GM10266 (cell line): ENCODE measurements at regions not wholly inside any gene's neighbourhood (a gene's known extent, or its start where the extent isn't known, plus 50 kb on each side); places are given as distances from the start of the nearest gene placed in this dataset.
A peak's percentile ranks its signal among the peaks of the same experiment; 100 is the strongest.

Experiments used
- DNase-seq: peaks from one replicate; pipeline ENCODE4 v3.0.0; 2012; ENCODE audit errors: extremely low spot score
- TF ChIP-seq, protein P1 (sequence below): IDR thresholded peaks from 2 replicates; pipeline ENCODE4 v1.5.1; 2012; ENCODE audit warnings: mild to moderate bottlenecking, low read depth; ENCODE audit not compliant: control insufficient read depth, insufficient read depth; ENCODE audit errors: missing control alignments

- DNase-seq: no peak
- TF ChIP-seq, protein P1, sequence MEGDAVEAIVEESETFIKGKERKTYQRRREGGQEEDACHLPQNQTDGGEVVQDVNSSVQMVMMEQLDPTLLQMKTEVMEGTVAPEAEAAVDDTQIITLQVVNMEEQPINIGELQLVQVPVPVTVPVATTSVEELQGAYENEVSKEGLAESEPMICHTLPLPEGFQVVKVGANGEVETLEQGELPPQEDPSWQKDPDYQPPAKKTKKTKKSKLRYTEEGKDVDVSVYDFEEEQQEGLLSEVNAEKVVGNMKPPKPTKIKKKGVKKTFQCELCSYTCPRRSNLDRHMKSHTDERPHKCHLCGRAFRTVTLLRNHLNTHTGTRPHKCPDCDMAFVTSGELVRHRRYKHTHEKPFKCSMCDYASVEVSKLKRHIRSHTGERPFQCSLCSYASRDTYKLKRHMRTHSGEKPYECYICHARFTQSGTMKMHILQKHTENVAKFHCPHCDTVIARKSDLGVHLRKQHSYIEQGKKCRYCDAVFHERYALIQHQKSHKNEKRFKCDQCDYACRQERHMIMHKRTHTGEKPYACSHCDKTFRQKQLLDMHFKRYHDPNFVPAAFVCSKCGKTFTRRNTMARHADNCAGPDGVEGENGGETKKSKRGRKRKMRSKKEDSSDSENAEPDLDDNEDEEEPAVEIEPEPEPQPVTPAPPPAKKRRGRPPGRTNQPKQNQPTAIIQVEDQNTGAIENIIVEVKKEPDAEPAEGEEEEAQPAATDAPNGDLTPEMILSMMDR: no peak
Measured at GRCh38 chr1:87820668-87821334, 492.1 kb downstream of the LMO4 start.

DNA sequence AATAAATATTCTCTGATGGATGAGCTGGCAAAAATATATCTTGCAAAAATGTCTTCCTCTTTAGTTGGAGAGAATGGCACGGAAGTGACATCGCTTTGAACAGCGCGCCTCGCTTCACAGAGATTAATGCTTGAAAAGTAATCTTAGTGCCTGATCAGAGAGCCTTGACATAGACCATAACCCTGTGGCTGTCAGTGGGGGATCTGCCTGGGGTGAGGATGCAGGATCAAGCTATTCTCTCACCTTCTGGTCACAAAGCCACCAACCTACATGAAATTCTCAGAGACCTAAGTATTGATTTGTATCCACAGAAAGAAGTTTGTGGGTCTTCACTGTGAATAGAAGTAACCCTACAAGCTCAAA lies 492.6 kb downstream of the LMO4 start:
- TF ChIP-seq, protein P1: no peak
- no peak for DNase-seq

GRCh38 chr1:87826681-87827251 lies 498.1 kb downstream of the LMO4 start:
- TF ChIP-seq, protein P1: no peak
- DNase-seq: peak; percentile 22

- no peak for DNase-seq
- TF ChIP-seq, protein P1: no peak
Measured at GRCh38 chr1:87829360-87829759, 500.7 kb downstream of the LMO4 start.

- no peak for DNase-seq
- TF ChIP-seq, protein P1: no peak
Measured at GRCh38 chr1:87830432-87830978, 501.8 kb downstream of the LMO4 start.

DNA sequence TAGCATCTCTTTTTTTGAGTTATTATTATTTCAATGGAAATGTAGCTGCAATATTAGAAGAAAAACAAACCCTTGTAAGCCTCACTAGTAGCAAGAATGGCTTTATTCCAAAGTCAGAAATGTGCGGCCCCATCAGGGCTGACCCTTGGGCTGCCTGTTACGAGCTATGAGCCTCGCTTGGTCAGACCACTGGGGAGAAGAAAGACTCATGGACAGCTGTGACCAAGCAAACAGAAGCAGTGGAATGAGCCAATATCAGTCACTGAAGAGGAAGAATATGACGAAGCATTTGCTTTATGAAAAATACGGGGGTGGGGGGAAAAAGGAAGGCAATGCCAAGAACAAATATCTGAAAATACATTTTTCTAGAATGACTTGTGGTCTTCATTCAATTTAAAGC lies 504.5 kb downstream of the LMO4 start:
- DNase-seq: no peak
- TF ChIP-seq, protein P1: no peak

GRCh38 chr1:87834151-87834550 lies 505.5 kb downstream of the LMO4 start:
- TF ChIP-seq, protein P1: no peak
- no peak for DNase-seq
